GM18511 (cell line): ENCODE measurements at regions not wholly inside any gene's neighbourhood (a gene's known extent, or its start where the extent isn't known, plus 50 kb on each side); places are given as distances from the start of the nearest gene placed in this dataset.

Experiments used
- ATAC-seq: cut with Tn5 transposase; IDR thresholded peaks from one replicate; pipeline ENCODE4 v1.9.1; 2021; ENCODE audit warnings: mild to moderate bottlenecking, moderate library complexity; ENCODE audit not compliant: unreplicated experiment

DNA sequence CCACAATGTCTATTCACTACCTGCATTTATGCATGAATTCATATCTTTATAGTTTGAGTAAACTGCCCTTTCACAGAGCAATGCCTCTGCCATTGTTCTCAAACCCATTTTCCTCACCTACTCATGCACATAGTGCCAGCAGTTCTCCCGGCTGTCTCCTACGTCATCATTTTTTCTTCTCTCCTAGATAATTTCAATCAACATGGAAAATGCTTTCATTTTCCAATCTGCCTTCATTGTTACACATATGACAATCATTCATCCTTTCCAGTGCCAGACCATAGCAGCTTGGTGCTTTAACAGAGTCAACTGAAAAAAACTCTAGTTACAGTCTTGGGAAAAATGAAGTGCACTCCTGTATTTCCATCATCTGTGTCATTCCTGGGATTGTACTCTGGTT, 514.8 kb upstream of the CTNND2 start:
- ATAC-seq: no peak

- no peak for ATAC-seq
Measured at GRCh38 chr5:12413585-12413984, 509.3 kb upstream of the CTNND2 start.

GRCh38 chr5:12413075-12413474, 508.8 kb upstream of the CTNND2 start:
- no peak for ATAC-seq

- ATAC-seq: no peak
Measured at GRCh38 chr5:12399868-12400267, 495.6 kb upstream of the CTNND2 start.

- ATAC-seq: no peak
Measured at GRCh38 chr5:12392246-12392645, 488.0 kb upstream of the CTNND2 start.

DNA sequence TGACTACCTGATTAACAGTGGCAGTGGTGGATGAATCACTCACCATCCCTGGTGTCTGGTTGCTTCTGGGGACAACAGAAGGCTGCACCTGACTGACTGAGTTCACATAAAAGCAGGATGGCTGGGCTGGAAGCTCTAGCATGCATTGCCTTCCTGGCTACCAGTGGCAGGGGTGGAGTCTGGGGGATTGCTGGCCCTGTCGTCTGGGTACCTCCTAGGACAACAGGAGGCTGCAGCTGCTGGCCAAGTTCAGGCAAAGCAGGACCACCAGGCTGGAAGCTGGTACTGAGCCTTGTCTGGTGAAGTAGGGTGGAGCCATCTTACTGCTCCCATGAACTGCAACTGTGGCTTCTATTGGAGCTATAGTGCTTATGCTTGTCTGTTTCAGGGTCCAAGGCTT, 480.8 kb upstream of the CTNND2 start:
- ATAC-seq: no peak

DNA sequence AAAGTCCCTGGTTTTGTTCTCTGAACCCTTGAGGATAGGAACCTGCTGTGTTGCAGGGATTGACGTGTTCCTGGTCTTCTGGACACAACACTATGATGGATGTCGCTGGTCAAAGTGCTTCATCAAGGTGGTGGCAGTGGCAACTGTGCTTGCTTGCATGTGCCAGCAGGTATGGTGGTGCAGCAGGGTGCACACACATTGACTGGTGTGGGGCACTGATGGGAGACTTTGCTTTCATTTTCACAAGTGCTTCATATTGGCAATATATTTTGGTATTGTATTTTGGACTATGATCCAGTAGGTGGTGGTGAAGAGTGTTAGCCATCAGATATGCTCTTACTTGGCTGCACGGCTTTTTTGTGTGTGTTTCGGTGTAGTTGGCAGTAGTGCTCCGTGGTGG, 479.8 kb upstream of the CTNND2 start:
- ATAC-seq: no peak

DNA sequence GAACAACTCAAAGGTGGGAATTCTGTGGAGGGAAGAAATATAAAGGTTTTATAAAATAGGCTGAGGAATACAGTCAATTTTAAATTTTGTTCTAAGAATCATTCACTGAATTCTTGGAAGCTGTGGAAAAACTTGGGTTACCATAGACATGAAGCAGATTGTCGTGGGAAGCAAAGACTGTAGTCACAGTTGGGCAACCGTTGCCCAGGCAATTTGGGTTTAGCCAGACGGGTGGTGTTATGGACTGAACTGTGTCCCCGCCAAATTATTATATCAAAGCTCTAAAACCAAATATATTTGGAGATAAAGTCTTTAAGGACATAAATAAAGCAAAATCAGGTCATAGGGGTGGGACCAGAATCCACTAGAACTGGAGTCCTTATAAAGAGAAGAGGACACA, 463.7 kb upstream of the CTNND2 start:
- ATAC-seq: no peak

DNA sequence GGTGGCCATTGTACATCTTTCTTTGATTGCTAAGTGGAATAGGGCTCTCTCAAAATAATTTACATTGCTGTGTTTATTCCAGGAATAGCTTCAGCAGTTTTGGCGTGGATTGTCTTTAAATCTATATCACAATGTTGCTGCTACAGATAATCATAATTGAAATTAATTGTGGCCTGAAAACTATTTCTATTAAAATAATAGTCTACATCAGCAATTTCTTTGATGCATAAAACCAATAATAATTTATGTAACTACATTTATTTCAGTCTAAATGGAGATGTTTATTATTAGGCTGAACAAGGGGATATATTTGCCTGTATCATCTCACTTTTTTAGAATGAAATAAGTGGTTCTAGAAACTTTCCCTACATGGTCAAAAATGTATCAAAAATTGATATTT, 456.0 kb upstream of the CTNND2 start:
- no peak for ATAC-seq

DNA sequence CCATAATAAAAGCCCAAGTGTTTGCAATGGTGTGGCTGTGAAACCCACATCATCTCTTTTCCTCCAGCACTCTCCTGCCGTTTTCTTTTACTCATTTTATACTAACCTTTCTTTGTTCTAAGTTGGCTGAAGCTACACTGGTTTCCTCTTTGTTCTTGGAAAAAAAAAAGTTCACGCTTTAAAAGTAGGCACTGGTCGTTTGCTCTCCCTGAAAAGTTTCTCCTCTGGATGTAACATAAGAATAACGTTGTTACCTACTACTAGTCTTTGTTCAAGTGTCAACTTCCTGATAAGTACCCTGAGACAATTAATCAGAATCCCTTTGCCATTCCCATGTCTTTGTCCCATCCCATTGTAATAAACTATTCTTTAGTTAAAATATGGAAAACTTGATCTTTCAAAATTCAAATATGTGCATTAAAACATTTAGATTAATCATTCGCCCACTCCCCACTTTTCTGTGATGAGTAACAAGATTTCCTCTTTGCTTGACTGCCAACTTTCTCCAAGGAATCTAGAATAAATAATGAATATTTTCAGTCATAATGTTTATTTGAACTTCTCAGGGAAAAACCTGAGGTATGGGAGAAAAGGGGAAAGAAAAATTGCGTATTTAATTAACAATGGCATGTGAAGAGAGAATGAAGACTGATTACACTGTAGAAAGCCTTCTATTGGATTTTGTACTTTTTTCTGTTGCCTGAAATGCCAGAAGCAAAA, 454.3 kb upstream of the CTNND2 start:
- ATAC-seq: no peak

GRCh38 chr5:12357626-12358025, 453.4 kb upstream of the CTNND2 start:
- no peak for ATAC-seq

DNA sequence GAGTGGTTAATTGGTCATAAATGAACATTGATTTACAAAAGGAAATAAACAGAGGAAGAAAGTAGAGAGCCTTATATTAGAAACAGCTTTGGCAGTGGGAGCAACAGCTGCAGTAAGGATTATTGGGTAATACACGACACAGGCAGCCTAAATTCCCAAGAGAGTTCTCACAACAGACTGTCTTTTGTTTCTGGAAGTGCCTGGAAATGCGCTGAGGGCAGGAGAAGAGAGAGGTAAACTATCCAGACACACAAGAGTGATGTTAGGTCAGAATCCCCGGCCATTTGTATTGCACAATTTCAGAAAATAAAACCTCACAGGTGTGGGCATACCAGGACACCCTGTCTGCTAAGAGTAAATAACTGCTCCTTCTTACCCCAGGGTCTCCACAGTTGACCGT, 450.4 kb upstream of the CTNND2 start:
- no peak for ATAC-seq

DNA sequence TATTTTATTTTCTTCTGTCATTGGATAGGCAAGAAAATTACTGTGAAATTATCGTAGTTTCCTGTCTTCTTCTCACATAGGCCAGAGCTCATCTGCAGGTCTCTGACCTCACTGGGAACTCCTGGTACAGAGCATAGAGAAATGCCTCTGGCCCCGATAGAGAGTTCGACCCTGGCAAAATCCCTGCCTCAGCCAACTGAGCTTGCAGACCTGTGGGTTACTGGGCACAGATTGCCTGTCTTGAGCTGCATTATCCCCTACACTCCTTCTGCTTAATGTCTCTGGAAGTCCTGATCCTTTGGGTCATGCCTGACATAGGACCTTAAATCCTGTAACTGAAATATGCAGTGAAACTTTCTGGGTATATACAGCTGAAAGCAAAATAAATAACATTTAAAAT, 439.3 kb upstream of the CTNND2 start:
- ATAC-seq: no peak

- no peak for ATAC-seq
Measured at GRCh38 chr5:12335938-12336337, 431.7 kb upstream of the CTNND2 start.

DNA sequence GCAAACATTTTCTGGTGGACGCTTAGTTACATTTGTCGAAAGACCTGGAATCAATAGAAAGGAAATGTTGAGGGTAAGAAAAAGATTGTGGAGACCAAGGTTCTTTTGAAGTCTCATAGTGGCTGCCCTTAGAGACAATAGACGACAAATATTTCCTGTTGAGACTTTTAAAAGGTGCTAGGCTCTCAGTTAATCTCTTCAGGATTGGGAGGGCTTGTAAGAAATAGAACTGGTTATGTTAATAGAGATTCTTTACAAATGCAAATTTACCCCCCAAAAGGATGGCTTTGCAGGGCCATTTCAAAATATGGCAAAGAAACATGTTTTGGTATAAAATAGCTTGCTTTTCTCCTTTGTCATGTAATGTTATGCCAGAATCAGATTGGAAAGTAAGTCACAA, 428.2 kb upstream of the CTNND2 start:
- no peak for ATAC-seq

- ATAC-seq: no peak
Measured at GRCh38 chr5:12330993-12331588, 426.8 kb upstream of the CTNND2 start.

DNA sequence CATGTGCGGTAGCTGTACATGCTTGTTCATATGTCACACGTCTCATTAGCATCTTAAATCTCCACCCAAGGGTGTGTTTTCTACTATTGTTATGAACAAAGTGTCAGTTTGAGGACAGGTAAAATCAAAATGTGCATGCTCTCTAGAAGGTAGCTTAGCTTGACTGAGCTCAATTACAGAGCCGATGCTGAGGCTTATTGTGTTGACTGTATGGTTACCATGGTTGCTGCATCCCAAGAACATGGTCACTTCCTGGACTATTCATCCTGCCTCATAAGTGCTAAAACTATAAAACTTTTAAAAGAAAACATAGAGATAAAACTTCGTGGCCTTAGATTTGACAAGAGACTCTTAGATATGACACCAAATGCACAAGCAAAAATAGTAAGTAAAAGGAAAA, 426.1 kb upstream of the CTNND2 start:
- ATAC-seq: no peak

DNA sequence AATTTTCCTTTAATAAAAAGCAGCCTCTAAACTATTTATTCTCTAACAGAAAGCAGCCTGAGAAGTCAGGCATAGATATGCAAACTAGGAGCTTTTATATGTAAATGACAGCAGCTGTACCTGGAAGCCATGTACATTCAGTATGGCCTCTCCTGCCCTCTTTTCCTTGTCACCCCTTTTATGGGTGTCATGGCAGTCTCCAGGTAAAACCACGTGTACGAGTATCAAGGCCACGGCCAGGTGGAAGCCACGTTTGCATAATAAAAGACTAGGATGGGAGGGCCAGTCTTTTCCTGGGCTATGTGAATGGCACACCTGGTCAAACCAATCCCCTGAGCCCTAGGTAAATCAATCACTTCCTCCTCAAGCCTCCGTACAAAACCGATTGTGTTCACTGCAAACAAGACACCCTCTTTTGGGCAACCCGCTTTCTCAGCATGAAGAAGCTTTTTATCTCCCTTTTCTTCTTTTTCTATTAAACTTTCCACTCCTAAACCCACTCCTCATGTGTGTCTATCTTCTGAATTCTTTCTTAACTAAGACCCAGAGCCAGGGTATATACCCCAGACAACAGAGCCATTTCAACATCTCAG, 419.5 kb upstream of the CTNND2 start:
- no peak for ATAC-seq

- ATAC-seq: no peak
Measured at GRCh38 chr5:12322042-12322441, 417.8 kb upstream of the CTNND2 start.

GRCh38 chr5:12320331-12320730, 416.1 kb upstream of the CTNND2 start:
- ATAC-seq: no peak

DNA sequence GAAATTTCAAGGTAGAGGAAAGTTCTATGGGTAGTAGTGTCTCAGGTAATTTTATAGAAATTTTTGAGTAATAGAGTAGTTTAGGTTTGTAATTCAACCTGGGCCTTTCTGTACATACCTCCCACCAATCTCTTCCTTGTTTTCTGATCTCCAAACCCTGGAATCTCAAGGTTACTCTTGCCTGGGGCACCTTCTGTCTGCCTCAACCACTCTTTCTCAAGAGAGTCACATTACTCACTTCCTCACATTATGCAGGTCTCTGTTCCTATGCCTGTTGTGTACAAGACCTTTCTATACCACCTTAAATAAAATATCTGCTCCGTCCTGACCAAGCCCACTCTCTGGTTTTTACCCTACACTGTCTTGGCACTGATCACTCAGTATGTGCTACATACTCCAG, 412.6 kb upstream of the CTNND2 start:
- ATAC-seq: no peak

- ATAC-seq: no peak
Measured at GRCh38 chr5:12315461-12315860, 411.2 kb upstream of the CTNND2 start.

- no peak for ATAC-seq
Measured at GRCh38 chr5:12313602-12314001, 409.4 kb upstream of the CTNND2 start.
